ENCODE measurements at regions not wholly inside any gene's neighbourhood (a gene's known extent, or its start where the extent isn't known, plus 50 kb on each side); places are given as distances from the start of the nearest gene placed in this dataset.

GRCh38 chr20:60402189-60403058 lies 444.2 kb downstream of the CDH26 start:
- no peaks in the 10 kb centered on the region for H3K4me1 ChIP-seq
- intact Hi-C loops (cut with DNase I; ENCODE audit: low total_unique reads): no loop called here
- no peaks in the 10 kb centered on the region for H3K36me3 ChIP-seq
- H3K27ac ChIP-seq: no peak overlapping the region
- no peaks in the 10 kb centered on the region for H3K27me3 ChIP-seq
- no peak for TF ChIP-seq POLR2A (IDR thresholded peaks at IDR 0.05)
- TF ChIP-seq, protein P1, sequence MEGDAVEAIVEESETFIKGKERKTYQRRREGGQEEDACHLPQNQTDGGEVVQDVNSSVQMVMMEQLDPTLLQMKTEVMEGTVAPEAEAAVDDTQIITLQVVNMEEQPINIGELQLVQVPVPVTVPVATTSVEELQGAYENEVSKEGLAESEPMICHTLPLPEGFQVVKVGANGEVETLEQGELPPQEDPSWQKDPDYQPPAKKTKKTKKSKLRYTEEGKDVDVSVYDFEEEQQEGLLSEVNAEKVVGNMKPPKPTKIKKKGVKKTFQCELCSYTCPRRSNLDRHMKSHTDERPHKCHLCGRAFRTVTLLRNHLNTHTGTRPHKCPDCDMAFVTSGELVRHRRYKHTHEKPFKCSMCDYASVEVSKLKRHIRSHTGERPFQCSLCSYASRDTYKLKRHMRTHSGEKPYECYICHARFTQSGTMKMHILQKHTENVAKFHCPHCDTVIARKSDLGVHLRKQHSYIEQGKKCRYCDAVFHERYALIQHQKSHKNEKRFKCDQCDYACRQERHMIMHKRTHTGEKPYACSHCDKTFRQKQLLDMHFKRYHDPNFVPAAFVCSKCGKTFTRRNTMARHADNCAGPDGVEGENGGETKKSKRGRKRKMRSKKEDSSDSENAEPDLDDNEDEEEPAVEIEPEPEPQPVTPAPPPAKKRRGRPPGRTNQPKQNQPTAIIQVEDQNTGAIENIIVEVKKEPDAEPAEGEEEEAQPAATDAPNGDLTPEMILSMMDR (IDR thresholded peaks at IDR 0.05): no peak
- DNase-seq: no peak
- no peaks in the 10 kb centered on the region for H3K9me3 ChIP-seq
- no peak overlapping the region for H3K4me3 ChIP-seq

DNA sequence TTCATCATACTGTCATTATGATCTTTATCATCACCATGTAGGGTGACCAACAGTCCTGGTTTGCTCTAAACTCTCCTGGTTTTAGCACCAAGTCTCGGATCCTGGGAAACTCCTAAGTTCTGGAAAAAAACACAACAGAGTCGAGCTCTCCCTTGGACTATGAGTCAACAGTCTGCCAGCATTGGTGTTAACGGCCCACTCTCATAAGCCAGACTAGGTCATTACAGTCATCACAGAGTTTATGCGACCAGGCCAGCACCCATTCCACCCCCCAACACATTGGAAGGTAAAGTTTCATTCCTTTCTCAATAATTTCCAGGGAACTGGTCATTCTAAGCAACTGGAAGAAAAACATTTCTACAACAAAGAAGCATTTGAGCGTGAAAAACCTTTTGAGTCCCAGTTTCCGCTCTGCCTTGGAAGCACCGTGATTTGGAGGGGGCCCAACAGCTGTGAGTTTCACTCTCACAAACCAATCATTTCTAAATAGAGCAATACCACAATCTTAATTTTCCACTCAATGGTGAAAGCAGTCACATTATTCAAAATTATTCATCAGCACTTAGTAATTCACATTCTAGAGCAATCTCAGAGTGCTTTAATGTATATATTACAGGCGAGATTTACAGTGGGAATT lies 445.0 kb downstream of the CDH26 start:
- Histone ChIP-seq H3K9me3 (no peaks in the 10 kb centered on the region), H3K4me1 (no peaks in the 10 kb centered on the region), H3K4me3 (no peak overlapping the region), H3K36me3 (no peaks in the 10 kb centered on the region), H3K27me3 (no peaks in the 10 kb centered on the region), H3K27ac (no peak overlapping the region)
- DNase-seq: no peak
- intact Hi-C loops (cut with DNase I; ENCODE audit: low total_unique reads): no loop called here
- TF ChIP-seq, protein P1 (IDR thresholded peaks at IDR 0.05): no peak
- TF ChIP-seq POLR2A (IDR thresholded peaks at IDR 0.05): no peak

- intact Hi-C loops (cut with DNase I; ENCODE audit: low total_unique reads): no loop called here
- no peak for DNase-seq
- Histone ChIP-seq H3K4me3 (no peak overlapping the region), H3K4me1 (no peaks in the 10 kb centered on the region), H3K27ac (no peak overlapping the region), H3K36me3 (no peaks in the 10 kb centered on the region), H3K27me3 (no peaks in the 10 kb centered on the region), H3K9me3 (no peaks in the 10 kb centered on the region)
- no peak for TF ChIP-seq POLR2A (IDR thresholded peaks at IDR 0.05)
- TF ChIP-seq, protein P1 (IDR thresholded peaks at IDR 0.05): no peak
These were observed 449.0 kb downstream of the CDH26 start for GRCh38 chr20:60407011-60407771.

- DNase-seq: no peak
- TF ChIP-seq, protein P1 (IDR thresholded peaks at IDR 0.05): no peak
- no peak for TF ChIP-seq POLR2A (IDR thresholded peaks at IDR 0.05)
- Histone ChIP-seq H3K27me3 (no peaks in the 10 kb centered on the region), H3K4me3 (no peak overlapping the region), H3K36me3 (no peaks in the 10 kb centered on the region), H3K4me1 (no peaks in the 10 kb centered on the region), H3K27ac (no peak overlapping the region), H3K9me3 (no peaks in the 10 kb centered on the region)
- intact Hi-C loops (cut with DNase I; ENCODE audit: low total_unique reads): no loop called here
These were observed 449.7 kb downstream of the CDH26 start for GRCh38 chr20:60407938-60408337.

All from uterus (tissue), 3 donors.